Adipocyte (in vitro differentiated cells): ENCODE measurements at regions not wholly inside any gene's neighbourhood (a gene's known extent, or its start where the extent isn't known, plus 50 kb on each side); places are given as distances from the start of the nearest gene placed in this dataset.

Experiments
- DNase-seq: peaks from one replicate; pipeline ENCODE4 v3.0.0-alpha.2; 2015; ENCODE audit warnings: low read depth
- H3K27me3 ChIP-seq: replicated peaks from 2 replicates; pipeline ENCODE4 v1.7.0; 2013; ENCODE audit warnings: mild to moderate bottlenecking, low read length, moderate library complexity; ENCODE audit not compliant: control insufficient read depth, insufficient read depth
- H3K36me3 ChIP-seq: 2 replicates; pipeline ENCODE4 v1.7.0; 2013; ENCODE audit warnings: low read length, mild to moderate bottlenecking, moderate library complexity; ENCODE audit not compliant: control insufficient read depth, insufficient read depth, severe bottlenecking
- H3K4me1 ChIP-seq: 2 replicates; pipeline ENCODE4 v1.7.0; 2013; ENCODE audit warnings: mild to moderate bottlenecking, low read length, moderate library complexity; ENCODE audit not compliant: control insufficient read depth, insufficient read depth
- H3K4me3 ChIP-seq: 2 replicates; pipeline ENCODE4 v1.7.0; 2013; ENCODE audit warnings: mild to moderate bottlenecking, low read length, moderate library complexity
- H3K9ac ChIP-seq: 2 replicates; pipeline ENCODE4 v1.7.0; 2013; ENCODE audit warnings: mild to moderate bottlenecking, low read length, moderate library complexity
- H3K9me3 ChIP-seq: 2 replicates; pipeline ENCODE4 v1.7.0; 2013; ENCODE audit warnings: mild to moderate bottlenecking, low read length, moderate library complexity; ENCODE audit not compliant: control insufficient read depth

DNA sequence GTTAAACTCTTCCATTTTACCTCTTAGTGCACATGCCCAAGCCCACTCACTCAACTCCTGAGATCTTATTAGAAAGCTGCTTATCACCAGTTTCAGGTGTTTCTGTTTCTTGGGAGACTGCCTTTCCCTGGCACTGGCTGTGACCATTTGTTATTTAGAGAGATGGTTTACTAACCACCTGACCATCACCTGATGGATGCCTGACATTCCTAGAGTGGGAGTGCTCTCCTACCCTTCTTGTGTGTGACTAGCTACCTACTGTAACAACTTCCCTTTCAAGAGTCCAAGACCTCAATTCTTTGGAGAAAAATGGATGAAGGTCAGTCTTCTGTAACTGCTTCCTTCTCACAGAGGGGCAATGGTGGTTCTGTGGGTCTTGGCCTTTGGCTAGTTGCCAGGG, 755.2 kb upstream of the ADAMTS5 start:
- no peak for DNase-seq

DNA sequence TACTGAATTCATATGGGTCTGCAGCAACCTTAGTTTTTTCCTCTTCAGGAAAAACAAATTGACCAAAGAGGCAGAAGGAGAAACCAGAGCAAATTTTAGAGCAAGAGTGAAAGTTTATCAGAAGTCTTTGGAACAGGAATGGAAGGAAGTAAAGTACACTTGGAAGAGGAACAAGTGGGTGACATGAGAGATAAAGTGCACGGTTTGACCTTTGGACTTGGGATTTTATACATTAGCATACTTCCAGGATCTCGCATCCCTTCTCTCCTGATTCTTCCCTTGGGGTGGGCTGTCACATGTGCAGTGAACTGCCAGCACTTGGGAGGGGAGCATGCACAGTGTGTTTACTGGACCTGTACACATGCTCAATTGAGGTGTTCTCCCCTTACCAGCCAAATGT, 754.8 kb upstream of the ADAMTS5 start:
- Histone ChIP-seq H3K4me1 (no peaks in the 10 kb centered on the region), H3K9ac (no peak overlapping the region), H3K9me3 (no peaks in the 10 kb centered on the region)

More for the DNA sequence above, 755.2 kb upstream of the ADAMTS5 start:
- H3K9me3 ChIP-seq = no peaks in the 10 kb centered on the region
- no peaks in the 10 kb centered on the region for H3K27me3 ChIP-seq
- H3K4me3 ChIP-seq = no peak overlapping the region
- H3K4me1 ChIP-seq = no peaks in the 10 kb centered on the region
- no peaks in the 10 kb centered on the region for H3K36me3 ChIP-seq
- no peak overlapping the region for H3K9ac ChIP-seq

DNA sequence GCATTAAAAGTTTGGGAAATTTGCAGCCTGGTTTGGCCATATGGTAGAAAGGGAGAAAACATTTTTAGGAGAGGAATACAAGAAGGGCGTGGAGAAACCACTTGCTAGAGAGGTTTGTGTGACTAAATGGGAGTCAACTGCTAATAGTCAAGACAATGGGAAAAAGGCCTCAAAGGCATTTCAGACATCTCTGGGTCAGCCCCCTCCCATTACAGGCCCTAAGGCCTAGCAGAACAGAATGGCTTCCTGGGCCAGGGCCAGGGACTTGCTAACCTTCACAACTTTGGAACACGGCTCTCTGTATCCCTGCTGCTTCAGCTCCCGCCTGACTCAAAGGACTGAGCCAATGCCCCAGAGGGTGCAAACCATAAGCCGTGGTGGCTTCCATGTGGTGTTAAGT, 752.3 kb upstream of the ADAMTS5 start:
- Histone ChIP-seq H3K4me1 (no peaks in the 10 kb centered on the region), H3K9me3 (no peaks in the 10 kb centered on the region), H3K27me3 (no peaks in the 10 kb centered on the region), H3K36me3 (no peaks in the 10 kb centered on the region), H3K9ac (no peak overlapping the region), H3K4me3 (no peak overlapping the region)
- no peak for DNase-seq

More for the DNA sequence above, 754.8 kb upstream of the ADAMTS5 start:
- DNase-seq = no peak
- Histone ChIP-seq H3K4me3 (no peak overlapping the region), H3K27me3 (no peaks in the 10 kb centered on the region), H3K36me3 (no peaks in the 10 kb centered on the region)

GRCh38 chr21:27715131-27715530, 748.2 kb upstream of the ADAMTS5 start:
- no peak overlapping the region for H3K9ac ChIP-seq
- no peaks in the 10 kb centered on the region for H3K36me3 ChIP-seq
- H3K4me3 ChIP-seq = no peak overlapping the region
- no peaks in the 10 kb centered on the region for H3K27me3 ChIP-seq
- DNase-seq = no peak
- H3K9me3 ChIP-seq = no peaks in the 10 kb centered on the region
- H3K4me1 ChIP-seq = no peaks in the 10 kb centered on the region

- no peak overlapping the region for H3K9ac ChIP-seq
- peak; percentile 63 for DNase-seq
- no peaks in the 10 kb centered on the region for H3K36me3 ChIP-seq
- H3K4me3 ChIP-seq = no peak overlapping the region
- no peaks in the 10 kb centered on the region for H3K27me3 ChIP-seq
- no peaks in the 10 kb centered on the region for H3K9me3 ChIP-seq
- H3K4me1 ChIP-seq = no peaks in the 10 kb centered on the region
These were observed 746.5 kb upstream of the ADAMTS5 start for GRCh38 chr21:27713154-27714109.

DNA sequence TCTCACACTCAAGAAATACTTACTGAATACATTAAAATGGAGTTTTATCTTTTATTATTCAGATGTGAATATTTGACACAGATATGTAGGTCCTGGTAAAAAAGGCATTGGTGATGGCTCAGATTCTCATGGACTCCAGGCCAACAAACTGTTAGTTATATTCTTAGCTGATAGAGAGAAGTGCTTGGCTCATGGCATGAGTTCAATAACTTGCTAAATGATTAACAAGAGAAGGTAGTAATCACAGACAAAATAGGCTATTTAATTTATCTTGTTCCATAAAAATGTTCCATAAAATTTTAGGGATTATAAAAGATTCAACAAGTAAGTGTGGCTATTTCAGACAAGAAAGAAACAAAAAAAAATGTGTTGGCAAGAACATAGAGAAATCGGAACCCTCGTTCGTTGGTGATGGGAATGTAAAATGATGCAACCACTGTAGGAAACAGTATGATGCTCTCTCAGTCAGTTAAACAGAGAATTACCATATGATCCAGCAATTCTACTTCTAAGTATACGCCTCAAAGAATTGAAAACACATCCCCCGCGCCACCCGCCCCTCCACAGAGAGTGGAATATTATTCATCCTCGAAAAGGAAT, 737.8 kb upstream of the ADAMTS5 start:
- no peaks in the 10 kb centered on the region for H3K36me3 ChIP-seq
- H3K9me3 ChIP-seq = peaks cover 6% of the 10 kb centered on the region
- no peaks in the 10 kb centered on the region for H3K27me3 ChIP-seq
- H3K4me3 ChIP-seq = no peak overlapping the region
- no peak overlapping the region for H3K9ac ChIP-seq
- no peak for DNase-seq
- peaks cover 5% of the 10 kb centered on the region for H3K4me1 ChIP-seq

DNA sequence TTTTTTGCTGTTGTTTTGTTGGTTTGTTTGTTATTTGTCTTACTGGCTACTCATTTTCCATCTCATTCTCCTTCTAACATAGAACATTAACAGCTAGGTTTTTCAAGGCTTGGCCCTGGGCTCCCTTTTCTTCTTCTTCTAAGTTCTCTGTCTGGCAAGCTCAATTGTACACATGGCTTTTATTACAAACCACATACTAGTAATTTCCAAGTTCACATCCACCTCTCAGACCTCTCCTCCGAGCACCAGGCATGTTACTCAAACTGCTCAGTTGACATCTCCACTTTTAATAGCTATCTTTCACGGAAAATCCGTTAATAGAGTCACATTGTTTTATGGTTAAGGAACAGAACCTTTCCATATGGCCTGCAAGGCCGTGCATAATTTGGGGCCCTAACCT, 736.9 kb upstream of the ADAMTS5 start:
- no peaks in the 10 kb centered on the region for H3K27me3 ChIP-seq
- H3K4me3 ChIP-seq = no peak overlapping the region
- H3K9ac ChIP-seq = no peak overlapping the region
- peaks cover 6% of the 10 kb centered on the region for H3K9me3 ChIP-seq
- H3K36me3 ChIP-seq = no peaks in the 10 kb centered on the region
- DNase-seq = peak; percentile 55
- H3K4me1 ChIP-seq = peaks cover 5% of the 10 kb centered on the region

- peak overlapping the region; percentile 50 for H3K9ac ChIP-seq
- no peaks in the 10 kb centered on the region for H3K27me3 ChIP-seq
- peak overlapping the region; percentile 10 for H3K4me3 ChIP-seq
- no peaks in the 10 kb centered on the region for H3K36me3 ChIP-seq
- DNase-seq = peak; percentile 95
- H3K4me1 ChIP-seq = peaks cover 5% of the 10 kb centered on the region
- H3K9me3 ChIP-seq = no peaks in the 10 kb centered on the region
These were observed 734.2 kb upstream of the ADAMTS5 start for GRCh38 chr21:27700974-27701614.

DNA sequence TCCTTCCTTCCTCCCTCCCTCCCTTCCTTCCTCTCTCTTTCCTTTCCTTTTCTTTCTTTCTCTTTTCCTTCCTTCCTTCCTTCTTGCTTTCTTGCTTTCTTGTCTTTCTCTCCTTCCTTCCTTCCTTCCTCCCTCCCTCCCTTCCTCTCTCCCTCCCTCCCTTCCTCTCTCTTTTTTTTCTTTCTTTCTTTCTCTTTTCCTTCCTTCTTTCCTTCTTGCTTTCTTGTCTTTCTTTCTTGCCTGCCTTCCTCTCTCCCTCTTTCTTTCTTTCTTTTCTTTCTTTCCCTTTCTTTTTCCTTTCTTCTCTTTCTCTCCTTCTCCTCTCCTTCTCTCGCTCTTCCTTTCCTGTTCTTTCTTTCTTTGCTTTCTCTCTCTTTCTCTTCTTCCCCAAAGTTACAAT, 728.4 kb upstream of the ADAMTS5 start:
- Histone ChIP-seq H3K27me3 (no peaks in the 10 kb centered on the region), H3K4me3 (no peak overlapping the region), H3K9me3 (no peaks in the 10 kb centered on the region), H3K36me3 (no peaks in the 10 kb centered on the region), H3K4me1 (peaks cover 9% of the 10 kb centered on the region), H3K9ac (no peak overlapping the region)
- DNase-seq = no peak

DNA sequence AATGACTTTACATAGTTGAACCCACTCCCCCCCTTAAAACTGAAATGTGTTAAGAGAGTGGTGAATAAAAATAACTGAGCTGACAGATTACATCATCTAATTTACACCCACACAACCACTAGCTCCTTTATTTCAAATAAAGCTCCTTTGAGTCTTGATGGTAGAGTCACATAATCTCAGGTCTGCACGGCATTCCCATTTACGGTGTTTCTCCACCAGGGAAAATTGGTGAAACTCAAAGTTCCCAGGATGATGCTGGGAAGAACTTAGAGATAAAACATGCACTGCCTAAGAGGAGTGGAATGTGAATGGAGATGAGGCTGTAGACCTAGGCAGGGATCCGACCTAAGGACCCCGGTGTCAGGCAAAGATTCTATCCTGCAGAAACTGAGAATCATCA, 727.8 kb upstream of the ADAMTS5 start:
- Histone ChIP-seq H3K36me3 (no peaks in the 10 kb centered on the region), H3K27me3 (no peaks in the 10 kb centered on the region), H3K9me3 (no peaks in the 10 kb centered on the region), H3K4me1 (peaks cover 9% of the 10 kb centered on the region), H3K9ac (no peak overlapping the region), H3K4me3 (no peak overlapping the region)
- no peak for DNase-seq

GRCh38 chr21:27693376-27693775, 726.5 kb upstream of the ADAMTS5 start:
- DNase-seq = peak; percentile 52
- H3K27me3 ChIP-seq = no peaks in the 10 kb centered on the region

More at GRCh38 chr21:27693376-27693775, 726.5 kb upstream of the ADAMTS5 start:
- H3K9me3 ChIP-seq = peaks cover 3% of the 10 kb centered on the region
- H3K4me3 ChIP-seq = no peak overlapping the region
- H3K36me3 ChIP-seq = no peaks in the 10 kb centered on the region
- H3K9ac ChIP-seq = peak overlapping the region; percentile 44
- peaks cover 9% of the 10 kb centered on the region for H3K4me1 ChIP-seq
